Ascending aorta (tissue), 2 donors: ENCODE measurements at regions not wholly inside any gene's neighbourhood (a gene's known extent, or its start where the extent isn't known, plus 50 kb on each side); places are given as distances from the start of the nearest gene placed in this dataset.
A peak's percentile ranks its signal among the peaks of the same experiment; 100 is the strongest.

Experiments used
- DNase-seq, 2 donors: peaks; one replicate each; pipeline ENCODE4 v3.0.0-alpha.2; 2019; ENCODE audit warnings: low spot score in 2 of 2
- H3K27ac ChIP-seq, 2 donors: fragments of 200-600 bp; sonication (generic); one replicate each; pipeline ENCODE4 v1.5.1; 2016 to 2017; ENCODE audit warnings: mild to moderate bottlenecking in 1 of 2
- H3K27me3 ChIP-seq: fragments of 200-600 bp; sonication (generic); one replicate; pipeline ENCODE4 v1.5.1; 2017
- H3K36me3 ChIP-seq, 2 donors: fragments of 200-600 bp; sonication (generic); one replicate each; pipeline ENCODE4 v1.5.1; 2016
- H3K4me1 ChIP-seq, 2 donors: fragments of 200-600 bp; sonication (generic); one replicate each; pipeline ENCODE4 v1.5.1; 2016 to 2017; ENCODE audit warnings: mild to moderate bottlenecking in 1 of 2
- H3K4me3 ChIP-seq, 2 donors: fragments of 200-600 bp; sonication (generic); one replicate each; pipeline ENCODE4 v1.5.1; 2016 to 2017; ENCODE audit warnings: mild to moderate bottlenecking in 1 of 2
- H3K9me3 ChIP-seq, 2 donors: fragments of 200-600 bp; sonication (generic); one replicate each; pipeline ENCODE4 v1.5.1; 2016
- CTCF ChIP-seq, 3 experiments: fragments of 200-600 bp in 2 of 3; fragments of 450-650 bp in 1 of 3; sonication (generic) in 2 of 3; IDR thresholded peaks; one replicate each; pipeline ENCODE4 v1.5.1; 2016 to 2019; ENCODE audit warnings: antibody characterized with exemption in 3 of 3, mild to moderate bottlenecking in 1 of 3, moderate library complexity in 1 of 3
- intact Hi-C: fragments of 100-400 bp; cut with DNase I; formaldehyde crosslinking; loops from one replicate; pipeline ENCODE4 v1.15.1; 2023

- H3K36me3 ChIP-seq: no peaks in the 10 kb centered on the region
- H3K27ac ChIP-seq: no peak overlapping the region
- no peak for DNase-seq
- TF ChIP-seq CTCF (IDR thresholded peaks at IDR 0.05): no peak
- intact Hi-C loops: no loop called here
- H3K4me3 ChIP-seq: no peak overlapping the region
- no peaks in the 10 kb centered on the region for H3K9me3 ChIP-seq
- no peaks in the 10 kb centered on the region for H3K27me3 ChIP-seq
- H3K4me1 ChIP-seq: peaks cover under 1 to 5% of the 10 kb centered on the region in 2 donors
Measured at GRCh38 chr11:122279194-122279593, 163.2 kb upstream of the BLID start.

GRCh38 chr11:122277493-122277892, 161.5 kb upstream of the BLID start:
- intact Hi-C loops: no loop called here

GRCh38 chr11:122276221-122276620, 160.2 kb upstream of the BLID start:
- H3K27ac ChIP-seq: peak overlapping the region in 1 of 2 donors; percentile 3
- no peak for DNase-seq
- H3K4me1 ChIP-seq: peaks cover 4 to 11% of the 10 kb centered on the region in 2 donors
- H3K4me3 ChIP-seq: no peak overlapping the region
- peaks cover 0 to under 1% of the 10 kb centered on the region in 2 donors for H3K36me3 ChIP-seq
- TF ChIP-seq CTCF (IDR thresholded peaks at IDR 0.05): no peak
- no peaks in the 10 kb centered on the region for H3K27me3 ChIP-seq
- intact Hi-C loops: no loop called here
- H3K9me3 ChIP-seq: no peaks in the 10 kb centered on the region

More at GRCh38 chr11:122277493-122277892, 161.5 kb upstream of the BLID start:
- DNase-seq: no peak
- no peak overlapping the region for H3K4me3 ChIP-seq
- no peaks in the 10 kb centered on the region for H3K9me3 ChIP-seq
- TF ChIP-seq CTCF (IDR thresholded peaks at IDR 0.05): no peak
- peaks cover 4 to 11% of the 10 kb centered on the region in 2 donors for H3K4me1 ChIP-seq
- H3K36me3 ChIP-seq: no peaks in the 10 kb centered on the region
- no peaks in the 10 kb centered on the region for H3K27me3 ChIP-seq
- no peak overlapping the region for H3K27ac ChIP-seq

- H3K27ac ChIP-seq: peak overlapping the region; percentile 3 to 34
- no peak overlapping the region for H3K4me3 ChIP-seq
- DNase-seq: no peak
- intact Hi-C loops: no loop called here
- no peaks in the 10 kb centered on the region for H3K9me3 ChIP-seq
- peaks cover 0 to 5% of the 10 kb centered on the region in 2 donors for H3K36me3 ChIP-seq
- H3K27me3 ChIP-seq: no peaks in the 10 kb centered on the region
- TF ChIP-seq CTCF (IDR thresholded peaks at IDR 0.05): no peak
- H3K4me1 ChIP-seq: peaks cover 4 to 11% of the 10 kb centered on the region in 2 donors
Measured at GRCh38 chr11:122275508-122275907, 159.5 kb upstream of the BLID start.

- Histone ChIP-seq H3K27ac (peak overlapping the region; percentile 26 to 50), H3K9me3 (no peaks in the 10 kb centered on the region), H3K27me3 (no peaks in the 10 kb centered on the region), H3K36me3 (peaks cover 0 to 5% of the 10 kb centered on the region in 2 donors), H3K4me3 (no peak overlapping the region), H3K4me1 (peaks cover 4 to 11% of the 10 kb centered on the region in 2 donors)
- no peak for DNase-seq
- no peak for TF ChIP-seq CTCF (IDR thresholded peaks at IDR 0.05)
- intact Hi-C loops: no loop called here
Measured at GRCh38 chr11:122273476-122274191, 157.6 kb upstream of the BLID start.
